IMR-90 (cell line): ENCODE measurements at regions not wholly inside any gene's neighbourhood (a gene's known extent, or its start where the extent isn't known, plus 50 kb on each side); places are given as distances from the start of the nearest gene placed in this dataset.

Experiments used
- ATAC-seq: fragments of 200-7000 bp; cut with Tn5 transposase; 2 replicates; pipeline ENCODE4 v1.9.1; 2020; ENCODE audit warnings: low read depth, mild to moderate bottlenecking, moderate library complexity
- BruUV-seq: library from RNA; stranded (reverse); fragments of 400-500 nt; replicated peaks from 2 replicates; lab custom pipeline; 2021; lab: Mats Ljungman, UMichigan
- CTCF ChIA-PET: fragments of 300-600 bp; formaldehyde crosslinking; extraction: SDS; loops from one replicate; lab custom pipeline; 2021; ENCODE audit warnings: antibody characterized with exemption; lab: Yijun Ruan, JAX
- POLR2A ChIA-PET: fragments of 300-600 bp; sonication (Branson Sonifier 250); formaldehyde crosslinking; loops from one replicate; lab custom pipeline; 2022; ENCODE audit warnings: antibody characterized with exemption; ENCODE audit not compliant: unreplicated experiment; lab: Charles Lee
- DNase-seq: peaks from one replicate; pipeline ENCODE4 v3.0.0; 2013
- H2AFZ ChIP-seq: replicated peaks from 2 replicates; pipeline ENCODE3; 2013; ENCODE audit warnings: low read length, mild to moderate bottlenecking; ENCODE audit not compliant: poor library complexity
- H2AK5ac ChIP-seq: 2 replicates; pipeline ENCODE4 v1.6.1; 2013; ENCODE audit warnings: low read depth, low read length, inconsistent platforms
- H2AK9ac ChIP-seq: replicated peaks from 2 replicates; pipeline ENCODE3; 2013; ENCODE audit warnings: mild to moderate bottlenecking, low read depth, low read length, moderate library complexity; ENCODE audit not compliant: poor library complexity
- H2BK120ac ChIP-seq: 2 replicates; pipeline ENCODE4 v1.6.1; 2013; ENCODE audit warnings: low read depth, low read length, inconsistent platforms
- H2BK15ac ChIP-seq: 3 replicates; pipeline ENCODE4 v1.6.1; 2013; ENCODE audit warnings: low read depth, low read length, inconsistent platforms
- H2BK20ac ChIP-seq: 2 replicates; pipeline ENCODE4 v1.6.1; 2013; ENCODE audit warnings: low read depth, mild to moderate bottlenecking, inconsistent platforms, low read length, moderate library complexity
- H2BK5ac ChIP-seq: 2 replicates; pipeline ENCODE4 v1.6.1; 2013; ENCODE audit warnings: mild to moderate bottlenecking, low read depth, low read length, inconsistent platforms; ENCODE audit not compliant: poor library complexity, severe bottlenecking
- H3K14ac ChIP-seq: replicated peaks from 2 replicates; pipeline ENCODE4 v1.6.1; 2013; ENCODE audit warnings: low read depth, low read length, inconsistent platforms
- H3K18ac ChIP-seq: 2 replicates; pipeline ENCODE4 v1.6.1; 2013; ENCODE audit warnings: low read depth, low read length, control low read depth
- H3K23ac ChIP-seq: 2 replicates; pipeline ENCODE4 v1.6.1; 2013; ENCODE audit warnings: low read depth, low read length, inconsistent platforms
- H3K27ac ChIP-seq: 2 replicates; pipeline ENCODE4 v1.5.1; 2013; ENCODE audit warnings: mild to moderate bottlenecking, control low read depth, low read length; ENCODE audit not compliant: insufficient read depth
- H3K27me3 ChIP-seq: 2 replicates; pipeline ENCODE4 v1.6.1; 2013; ENCODE audit warnings: low read length; ENCODE audit not compliant: control insufficient read depth, insufficient read depth
- H3K36me3 ChIP-seq: 2 replicates; pipeline ENCODE4 v1.6.1; 2013; ENCODE audit warnings: low read length, mixed read lengths; ENCODE audit not compliant: control insufficient read depth, insufficient read depth
- H3K4ac ChIP-seq: 2 replicates; pipeline ENCODE4 v1.6.1; 2013; ENCODE audit warnings: low read depth, low read length, inconsistent platforms
- H3K4me1 ChIP-seq: 2 replicates; pipeline ENCODE4 v1.6.1; 2013; ENCODE audit warnings: low read length, mixed read lengths; ENCODE audit not compliant: control insufficient read depth, insufficient read depth
- H3K4me2 ChIP-seq: 2 replicates; pipeline ENCODE4 v1.6.1; 2013; ENCODE audit warnings: low read depth, mild to moderate bottlenecking, control low read depth, low read length, moderate library complexity
- H3K4me3 ChIP-seq: 2 replicates; pipeline ENCODE4 v1.5.1; 2013; ENCODE audit warnings: low read depth, mild to moderate bottlenecking, control low read depth, low read length, moderate library complexity; ENCODE audit not compliant: insufficient read depth
- H3K56ac ChIP-seq: 2 replicates; pipeline ENCODE4 v1.6.1; 2013; ENCODE audit warnings: low read length, inconsistent platforms; ENCODE audit not compliant: insufficient read depth; ENCODE audit errors: extremely low read depth
- H3K79me1 ChIP-seq, 2 experiments: 2 replicates each; pipeline ENCODE4 v1.6.1; 2013; ENCODE audit warnings: low read length in 2 of 2, inconsistent platforms in 1 of 2, low read depth in 1 of 2
- H3K9ac ChIP-seq: 2 replicates; pipeline ENCODE4 v1.6.1; 2013; ENCODE audit warnings: low read depth, low read length, control low read depth
- H3K9me1 ChIP-seq: 2 replicates; pipeline ENCODE4 v1.6.1; 2013; ENCODE audit warnings: low read length, inconsistent platforms; ENCODE audit not compliant: insufficient read depth
- H3K9me3 ChIP-seq: 2 replicates; pipeline ENCODE4 v1.6.1; 2013; ENCODE audit warnings: low read length; ENCODE audit not compliant: control insufficient read depth, insufficient read depth
- H4K20me1 ChIP-seq: 2 replicates; pipeline ENCODE4 v1.6.1; 2013; ENCODE audit warnings: low read length, inconsistent platforms; ENCODE audit not compliant: insufficient read depth
- H4K5ac ChIP-seq: 2 replicates; pipeline ENCODE4 v1.6.1; 2013; ENCODE audit warnings: mild to moderate bottlenecking, low read depth, low read length, control low read depth
- H4K8ac ChIP-seq, 2 experiments: 2 replicates each; pipeline ENCODE4 v1.6.1; 2013; ENCODE audit warnings: low read depth in 2 of 2, low read length in 2 of 2, control low read depth in 1 of 2, inconsistent platforms in 1 of 2
- H4K91ac ChIP-seq: 2 replicates; pipeline ENCODE4 v1.6.1; 2013; ENCODE audit warnings: low read depth, low read length, inconsistent platforms; ENCODE audit not compliant: insufficient read depth
- CEBPB ChIP-seq: IDR thresholded peaks from 2 replicates; pipeline ENCODE4 v1.6.1; 2012; ENCODE audit warnings: low read depth, low read length, improper control_type of control experiment
- FOS ChIP-seq: fragments of 150-350 bp; IDR thresholded peaks from 2 replicates; pipeline ENCODE4 v1.6.1; 2016; ENCODE audit warnings: low read depth, low read length
- RAD21 ChIP-seq: IDR thresholded peaks from 2 replicates; pipeline ENCODE4 v1.6.1; 2012; ENCODE audit warnings: low read length, improper control_type of control experiment
- RCOR1 ChIP-seq: IDR thresholded peaks from 2 replicates; pipeline ENCODE4 v1.6.1; 2012; ENCODE audit warnings: mild to moderate bottlenecking, low read length, improper control_type of control experiment; ENCODE audit not compliant: insufficient replicate concordance
- USF2 ChIP-seq: fragments of 150-350 bp; IDR thresholded peaks from 2 replicates; pipeline ENCODE4 v1.6.1; 2017; ENCODE audit warnings: mild to moderate bottlenecking, antibody characterized with exemption, low read length, low read depth
- WGBS, 2 experiments: methylation state at CpG; one replicate each; pipeline versions ENCODE4 v1.1.5 to v1.1.7; 2013; ENCODE audit warnings: missing lambda C conversion rate in 2 of 2; ENCODE audit not compliant: insufficient read length in 1 of 2; ENCODE audit errors: extremely low coverage in 2 of 2; 5-methylcytosine and 5-hydroxymethylcytosine counted together
- dilution Hi-C: fragments of 300-500 bp; cut with HindIII; formaldehyde crosslinking; loops from one replicate; pipeline ENCODE4 v1.14.3; 2018; ENCODE audit warnings: low sequenced_read_pairs; ENCODE audit not compliant: unreplicated experiment
- in situ Hi-C: fragments of 300-500 bp; cut with MboI; formaldehyde crosslinking; loops from 3 replicates; pipeline ENCODE4 v1.14.3; 2019; ENCODE audit warnings: low sequenced_read_pairs, inconsistent platforms, mixed read lengths
- intact Hi-C: fragments of 100-400 bp; cut with micrococcal nuclease; formaldehyde crosslinking; loops from 2 replicates; pipeline ENCODE4 v1.10.0; 2022

- intact Hi-C loops = loop anchor here (5.0 to 10.0 kb wide), 3 partner anchors 159 to 617 kb away; partner anchors contain the start of gene PLXNC1
- Histone ChIP-seq H3K9me3 (no peaks in the 10 kb centered on the region), H3K18ac (no peak overlapping the region), H2AFZ (no peak overlapping the region), H3K9me1 (no peaks in the 10 kb centered on the region), H3K27me3 (peaks cover 5% of the 10 kb centered on the region), H3K4ac (no peak overlapping the region), H2BK20ac (no peak overlapping the region), H2BK120ac (no peak overlapping the region), H3K4me3 (no peak overlapping the region), H2AK5ac (no peak overlapping the region), H2BK5ac (no peak overlapping the region), H3K56ac (no peak overlapping the region), H3K9ac (no peak overlapping the region), H3K36me3 (no peaks in the 10 kb centered on the region), H4K20me1 (no peaks in the 10 kb centered on the region), H3K27ac (no peak overlapping the region), H3K4me2 (no peak overlapping the region), H4K91ac (no peak overlapping the region), H2AK9ac (no peak overlapping the region), H3K79me1 (no peaks in the 10 kb centered on the region), H4K8ac (no peak overlapping the region), H4K5ac (no peak overlapping the region), H2BK15ac (no peak overlapping the region), H3K4me1 (no peaks in the 10 kb centered on the region), H3K14ac (no peak overlapping the region), H3K23ac (no peak overlapping the region)
- in situ Hi-C loops = loop anchor here (25.0 kb wide), 1 partner anchor 624 kb away; the partner anchor contains the start of gene PLXNC1
- BruUV-seq = no TSS peak
- WGBS, 2 experiments = no CpG with 5 or more reads among the region's 3 CpGs
- ChIA-PET POLR2A (no interaction called here), CTCF (interaction anchor here (1.2 kb wide), 1 partner anchor 14 kb away, joined by 3 read pairs; no protein-coding TSS in a partner anchor)
- peak; percentile 88 for DNase-seq
- peak; percentile 82 for ATAC-seq
- dilution Hi-C loops = no loop called here
- no peak for TF ChIP-seq RCOR1
- peak; percentile 7; the same call in 1 of the 2 replicates for TF ChIP-seq CEBPB
- no peak for TF ChIP-seq RAD21
- TF ChIP-seq FOS = peak; percentile 89
- no peak for TF ChIP-seq USF2
These were observed 111.2 kb upstream of the TMCC3 start for GRCh38 chr12:94761559-94761958.
